Calu3 (cell line): ENCODE measurements at regions not wholly inside any gene's neighbourhood (a gene's known extent, or its start where the extent isn't known, plus 50 kb on each side); places are given as distances from the start of the nearest gene placed in this dataset.
"Not testable (repeated sequence)": the region's sequence is repeated elsewhere in the genome, so short reads cannot be mapped to it uniquely, and the experiment has no call there.

Source experiments
- BruUV-seq: library from RNA; stranded (reverse); fragments of 400-500 nt; replicated peaks from 2 replicates; lab custom pipeline; 2021; lab: Mats Ljungman, UMichigan
- CTCF ChIA-PET: fragments of 300-600 bp; sonication (Branson Sonifier 250); formaldehyde crosslinking; loops from one replicate; lab custom pipeline; 2022; ENCODE audit warnings: antibody characterized with exemption; lab: Charles Lee
- DNase-seq: peaks from one replicate; pipeline ENCODE4 v3.0.0; 2022
- H3K27ac Mint-ChIP-seq: one replicate; pipeline ENCODE4 v1.8.0; 2022; ENCODE audit warnings: mixed read lengths; ENCODE audit not compliant: unreplicated experiment
- H3K27me3 Mint-ChIP-seq: one replicate; pipeline ENCODE4 v1.8.0; 2022; ENCODE audit warnings: mixed read lengths; ENCODE audit not compliant: unreplicated experiment
- H3K36me3 Mint-ChIP-seq: one replicate; pipeline ENCODE4 v1.8.0; 2022; ENCODE audit warnings: mild to moderate bottlenecking, moderate library complexity, mixed read lengths; ENCODE audit not compliant: insufficient read depth, unreplicated experiment
- H3K4me1 Mint-ChIP-seq: one replicate; pipeline ENCODE4 v1.8.0; 2022; ENCODE audit warnings: mild to moderate bottlenecking, low read depth, mixed read lengths; ENCODE audit not compliant: unreplicated experiment
- H3K4me3 Mint-ChIP-seq: one replicate; pipeline ENCODE4 v1.8.0; 2022; ENCODE audit warnings: mild to moderate bottlenecking, low read depth, moderate library complexity, mixed read lengths; ENCODE audit not compliant: unreplicated experiment
- H3K9me3 Mint-ChIP-seq: one replicate; pipeline ENCODE4 v1.8.0; 2022; ENCODE audit warnings: low read depth, mixed read lengths; ENCODE audit not compliant: unreplicated experiment
- intact Hi-C: fragments of 100-400 bp; cut with micrococcal nuclease; formaldehyde crosslinking; loops from one replicate; pipeline ENCODE4 v1.10.0; 2022; ENCODE audit not compliant: unreplicated experiment
- TF ChIP-seq, protein P1 (sequence below): fragments of 200-600 bp; IDR thresholded peaks from one replicate; pipeline ENCODE4 v1.8.0; 2022; ENCODE audit warnings: antibody characterized with exemption; ENCODE audit not compliant: unreplicated experiment

DNA sequence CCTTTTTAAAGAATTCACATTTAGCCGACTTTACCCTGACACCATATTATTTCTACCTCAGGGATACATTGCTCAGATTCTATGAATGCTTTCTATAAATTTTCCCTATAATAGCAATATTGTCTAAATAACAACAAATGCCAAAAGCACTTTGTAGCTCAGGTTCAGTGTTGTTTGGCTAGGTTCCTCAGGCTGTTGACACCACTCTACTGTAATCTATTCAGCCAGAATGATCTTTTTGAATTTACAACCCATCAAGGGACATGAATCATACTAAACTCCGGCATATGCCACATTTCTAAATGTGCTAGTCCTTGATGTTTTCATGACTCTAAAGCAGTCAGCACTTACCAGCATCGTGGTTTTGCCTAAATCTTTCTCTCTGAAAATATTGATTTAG lies 641.5 kb upstream of the CDH10 start:
- intact Hi-C loops: no loop called here
- Mint-ChIP-seq H3K4me3 (no peak overlapping the region), H3K36me3 (no peaks in the 10 kb centered on the region), H3K4me1 (no peaks in the 10 kb centered on the region), H3K27ac (no peak overlapping the region), H3K9me3 (peaks cover 7% of the 10 kb centered on the region), H3K27me3 (no peaks in the 10 kb centered on the region)
- CTCF ChIA-PET: no interaction called here
- TF ChIP-seq, protein P1, sequence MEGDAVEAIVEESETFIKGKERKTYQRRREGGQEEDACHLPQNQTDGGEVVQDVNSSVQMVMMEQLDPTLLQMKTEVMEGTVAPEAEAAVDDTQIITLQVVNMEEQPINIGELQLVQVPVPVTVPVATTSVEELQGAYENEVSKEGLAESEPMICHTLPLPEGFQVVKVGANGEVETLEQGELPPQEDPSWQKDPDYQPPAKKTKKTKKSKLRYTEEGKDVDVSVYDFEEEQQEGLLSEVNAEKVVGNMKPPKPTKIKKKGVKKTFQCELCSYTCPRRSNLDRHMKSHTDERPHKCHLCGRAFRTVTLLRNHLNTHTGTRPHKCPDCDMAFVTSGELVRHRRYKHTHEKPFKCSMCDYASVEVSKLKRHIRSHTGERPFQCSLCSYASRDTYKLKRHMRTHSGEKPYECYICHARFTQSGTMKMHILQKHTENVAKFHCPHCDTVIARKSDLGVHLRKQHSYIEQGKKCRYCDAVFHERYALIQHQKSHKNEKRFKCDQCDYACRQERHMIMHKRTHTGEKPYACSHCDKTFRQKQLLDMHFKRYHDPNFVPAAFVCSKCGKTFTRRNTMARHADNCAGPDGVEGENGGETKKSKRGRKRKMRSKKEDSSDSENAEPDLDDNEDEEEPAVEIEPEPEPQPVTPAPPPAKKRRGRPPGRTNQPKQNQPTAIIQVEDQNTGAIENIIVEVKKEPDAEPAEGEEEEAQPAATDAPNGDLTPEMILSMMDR: no peak
- no peak for DNase-seq
- no TSS peak for BruUV-seq

DNA sequence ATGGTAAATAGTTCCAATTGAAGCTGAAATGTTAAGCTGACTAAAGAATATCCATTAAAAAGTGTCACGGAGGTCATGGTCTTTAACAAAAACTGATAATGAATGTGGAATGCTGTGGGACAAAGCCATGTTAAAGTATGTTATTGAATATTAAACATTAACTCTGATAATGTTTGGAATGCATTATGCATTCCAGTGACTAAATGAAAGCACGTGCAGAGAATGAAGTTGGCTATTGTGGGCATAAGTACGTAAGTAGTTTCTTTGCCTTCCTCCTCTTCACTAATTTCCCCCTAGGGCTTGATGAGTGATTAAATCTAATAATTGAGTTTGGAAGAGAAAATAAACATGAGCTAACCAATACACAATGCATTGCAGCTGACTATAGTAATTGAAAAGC lies 640.4 kb upstream of the CDH10 start:
- H3K4me3 Mint-ChIP-seq: no peak overlapping the region
- H3K27ac Mint-ChIP-seq: no peak overlapping the region
- H3K4me1 Mint-ChIP-seq: no peaks in the 10 kb centered on the region
- intact Hi-C loops: no loop called here
- no peaks in the 10 kb centered on the region for H3K36me3 Mint-ChIP-seq
- no peak for DNase-seq
- TF ChIP-seq, protein P1: no peak
- CTCF ChIA-PET: no interaction called here
- H3K9me3 Mint-ChIP-seq: peaks cover 7% of the 10 kb centered on the region
- no peaks in the 10 kb centered on the region for H3K27me3 Mint-ChIP-seq
- BruUV-seq: no TSS peak

DNA sequence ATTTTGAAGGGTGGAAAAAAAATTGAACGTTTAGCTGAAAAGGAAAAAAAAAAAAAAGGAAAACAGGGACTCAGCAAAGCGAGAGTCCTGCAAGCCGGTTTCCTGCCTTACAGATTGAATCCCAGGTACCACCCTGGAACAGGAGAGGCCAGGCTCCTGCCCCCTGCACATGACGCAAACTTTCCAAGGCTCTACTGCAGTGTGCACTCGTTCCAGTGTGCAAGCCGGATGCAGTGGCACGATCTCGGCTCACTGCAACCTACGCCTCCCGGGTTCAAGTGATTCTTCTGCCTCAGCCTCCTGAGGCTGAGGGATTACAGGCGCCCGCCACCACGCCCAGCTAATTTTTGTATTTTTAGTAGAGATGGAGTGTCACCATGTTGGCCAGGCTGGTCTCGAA lies 618.7 kb upstream of the CDH10 start:
- intact Hi-C loops, DNase-seq, H3K27ac Mint-ChIP-seq, H3K4me1 Mint-ChIP-seq, H3K27me3 Mint-ChIP-seq, H3K36me3 Mint-ChIP-seq, BruUV-seq, H3K9me3 Mint-ChIP-seq, CTCF ChIA-PET, H3K4me3 Mint-ChIP-seq: not testable (repeated sequence)

DNA sequence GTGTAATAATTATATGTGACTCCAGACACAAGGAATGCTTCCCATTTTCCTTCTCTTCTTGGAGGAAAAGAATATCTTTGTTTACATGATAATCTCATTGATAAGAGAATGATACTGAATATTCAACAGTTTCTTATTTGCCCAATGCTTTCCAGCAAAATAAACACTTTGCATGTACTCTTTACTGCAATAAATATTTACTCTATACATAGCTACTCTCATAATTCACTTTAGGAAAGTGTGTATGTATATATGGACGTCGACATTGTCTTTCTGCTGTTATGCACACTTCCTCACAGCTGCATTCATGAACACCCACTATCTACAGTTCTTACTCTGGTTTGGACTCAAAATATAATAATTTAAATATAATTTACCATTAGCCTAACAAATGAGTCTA lies 617.4 kb upstream of the CDH10 start:
- Mint-ChIP-seq H3K36me3 (no peaks in the 10 kb centered on the region), H3K27ac (no peak overlapping the region), H3K4me3 (no peak overlapping the region), H3K4me1 (no peaks in the 10 kb centered on the region), H3K9me3 (peaks cover 7% of the 10 kb centered on the region), H3K27me3 (no peaks in the 10 kb centered on the region)
- TF ChIP-seq, protein P1: no peak
- CTCF ChIA-PET: no interaction called here
- intact Hi-C loops: no loop called here
- no peak for DNase-seq
- no TSS peak for BruUV-seq

DNA sequence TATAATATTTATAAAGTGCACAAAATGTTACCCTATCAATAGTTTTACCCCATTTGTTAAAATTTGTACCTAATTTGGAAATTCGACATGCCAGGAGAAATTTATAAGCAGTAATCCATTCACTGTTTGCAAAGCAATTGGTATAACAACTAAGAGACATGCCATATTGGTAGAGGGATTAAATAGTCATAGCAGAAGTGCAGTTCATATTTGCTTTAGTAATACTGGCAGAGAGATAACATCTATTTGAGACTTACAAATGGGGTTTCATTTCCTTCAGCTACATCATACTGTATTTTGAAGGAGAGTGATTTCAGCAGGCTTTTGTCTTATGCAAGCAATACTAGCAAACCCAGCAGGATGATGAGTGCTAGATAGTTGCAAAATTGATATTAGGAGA lies 610.4 kb upstream of the CDH10 start:
- Mint-ChIP-seq H3K9me3 (peaks cover 9% of the 10 kb centered on the region), H3K27ac (no peak overlapping the region), H3K36me3 (no peaks in the 10 kb centered on the region), H3K4me1 (no peaks in the 10 kb centered on the region), H3K27me3 (no peaks in the 10 kb centered on the region), H3K4me3 (no peak overlapping the region)
- CTCF ChIA-PET: no interaction called here
- TF ChIP-seq, protein P1: no peak
- DNase-seq: no peak
- intact Hi-C loops: no loop called here
- no TSS peak for BruUV-seq
